Spleen (tissue), 11 donors: ENCODE measurements at regions not wholly inside any gene's neighbourhood (a gene's known extent, or its start where the extent isn't known, plus 50 kb on each side); places are given as distances from the start of the nearest gene placed in this dataset.
"Not testable (repeated sequence)": the region's sequence is repeated elsewhere in the genome, so short reads cannot be mapped to it uniquely, and the experiment has no call there.

Experiments used
- DNase-seq: peaks from one replicate; pipeline ENCODE4 v3.0.0-alpha.2; 2020
- H3K27ac ChIP-seq, 8 donors: fragments of 200-600 bp; sonication (generic) in 7 of 8; 1 replicate in 4 of 8; 2 replicates in 4 of 8; pipeline versions ENCODE4 v1.5.0 to v1.8.0; 2016 to 2021; ENCODE audit warnings: inconsistent platforms in 4 of 8, mild to moderate bottlenecking in 4 of 8, moderate library complexity in 1 of 8
- H3K27me3 ChIP-seq, 7 donors: fragments of 200-600 bp; sonication (generic) in 6 of 7; replicated peaks in 1 of 7; 1 replicate in 4 of 7; 2 replicates in 3 of 7; pipeline versions ENCODE4 v1.5.0 to v1.8.0; 2016 to 2021; ENCODE audit warnings: inconsistent platforms in 3 of 7, mild to moderate bottlenecking in 1 of 7
- H3K36me3 ChIP-seq, 6 donors: fragments of 200-600 bp; sonication (generic) in 5 of 6; 1 replicate in 4 of 6; 2 replicates in 2 of 6; pipeline versions ENCODE4 v1.5.0 to v1.8.0; 2016 to 2021; ENCODE audit warnings: inconsistent platforms in 2 of 6
- H3K4me1 ChIP-seq, 6 donors: fragments of 200-600 bp; sonication (generic) in 5 of 6; 1 replicate in 3 of 6; 2 replicates in 3 of 6; pipeline versions ENCODE4 v1.5.0 to v1.8.0; 2016 to 2021; ENCODE audit warnings: inconsistent platforms in 3 of 6
- H3K4me3 ChIP-seq, 8 donors: fragments of 200-600 bp; sonication (generic) in 7 of 8; 1 replicate in 4 of 8; 2 replicates in 4 of 8; pipeline versions ENCODE4 v1.5.0 to v1.8.0; 2016 to 2021; ENCODE audit warnings: inconsistent platforms in 4 of 8, mild to moderate bottlenecking in 4 of 8, moderate library complexity in 2 of 8
- H3K9me3 ChIP-seq, 8 donors: fragments of 200-600 bp; sonication (generic) in 7 of 8; 1 replicate in 4 of 8; 2 replicates in 4 of 8; pipeline versions ENCODE4 v1.5.0 to v1.8.0; 2016 to 2021; ENCODE audit warnings: inconsistent platforms in 4 of 8
- CTCF ChIP-seq, 11 experiments: fragments of 200-600 bp in 7 of 11; fragments of 450-650 bp in 4 of 11; sonication (generic) in 4 of 11; IDR thresholded peaks in 8 of 11; conservative IDR thresholded peaks in 3 of 11; 1 replicate in 7 of 11; 2 replicates in 4 of 11; pipeline versions ENCODE4 v1.4.0 to v1.8.0; 2016 to 2021; ENCODE audit warnings: antibody characterized with exemption in 11 of 11, inconsistent platforms in 4 of 11, mild to moderate bottlenecking in 1 of 11
- POLR2A ChIP-seq, 3 donors: fragments of 450-650 bp; IDR thresholded peaks; one replicate each; pipeline ENCODE4 v1.5.1; 2017; ENCODE audit warnings: antibody characterized with exemption in 3 of 3, mild to moderate bottlenecking in 1 of 3
- POLR2AphosphoS5 ChIP-seq, 3 donors: sonication (generic); formaldehyde crosslinking; IDR thresholded peaks; one replicate each; pipeline ENCODE4 v1.5.1; 2017; ENCODE audit warnings: antibody characterized with exemption in 3 of 3
- WGBS, 5 donors: extraction: QIAGEN DNeasy Blood & Tissue Kit in 3 of 5; methylation state at CpG; one replicate each; pipeline versions ENCODE4 v1.1.5 to v1.1.7; 2013 to 2018; 5-methylcytosine and 5-hydroxymethylcytosine counted together
- intact Hi-C: fragments of 100-400 bp; cut with DNase I; formaldehyde crosslinking; loops from one replicate; pipeline ENCODE4 v1.15.0; 2023; ENCODE audit warnings: low total_unique reads
- donor health status: healthy with polysubstance abuse.
- donor health status: DM: no; HTN: no; CAD: no; lungs with moderate emphysema.
- donor health status: DM: no; HTN: no; CAD: no.
- donor health status: Bipolar disorder and iron deficiency.
- donor health status: healthy.
- donor health status: DM: no; HTN: no; CAD: no.
- donor health status: DM: yes; HTN: yes; CAD: no.

GRCh38 chr13:21913010-21913409 lies 242.1 kb downstream of the FGF9 start:
- Histone ChIP-seq H3K36me3 (no peaks in the 10 kb centered on the region), H3K27ac (no peak overlapping the region), H3K9me3 (no peaks in the 10 kb centered on the region), H3K4me1 (no peaks in the 10 kb centered on the region), H3K4me3 (no peak overlapping the region), H3K27me3 (peaks cover 0 to 3% (median 0%) of the 10 kb centered on the region in 7 donors)
- intact Hi-C loops: no loop called here
- no peak for DNase-seq
- TF ChIP-seq CTCF (IDR thresholded peaks at IDR 0.05 in 8 of 11, conservative IDR thresholded peaks at IDR 0.05 in 3 of 11) (no peak), POLR2A (IDR thresholded peaks at IDR 0.05) (no peak), POLR2AphosphoS5 (IDR thresholded peaks at IDR 0.05) (no peak)
- 59 to 74% (median 66%) methylated on average over 8 of the region's 8 CpGs for whole genome bisulfite sequencing, 5 donors

GRCh38 chr13:21917086-21918015 lies 246.5 kb downstream of the FGF9 start:
- Histone ChIP-seq H3K27ac (no peak overlapping the region), H3K27me3 (peaks cover 0 to 3% (median 0%) of the 10 kb centered on the region in 7 donors), H3K4me1 (no peaks in the 10 kb centered on the region), H3K9me3 (peaks cover 0 to 7% (median 0%) of the 10 kb centered on the region in 8 donors), H3K4me3 (no peak overlapping the region), H3K36me3 (no peaks in the 10 kb centered on the region)
- intact Hi-C loops: no loop called here
- TF ChIP-seq POLR2A (IDR thresholded peaks at IDR 0.05): no peak
- no peak for TF ChIP-seq CTCF (IDR thresholded peaks at IDR 0.05 in 8 of 11, conservative IDR thresholded peaks at IDR 0.05 in 3 of 11)
- no peak for TF ChIP-seq POLR2AphosphoS5 (IDR thresholded peaks at IDR 0.05)
- WGBS, 5 donors: 68 to 80% (median 77%) methylated on average over 10 of the region's 10 CpGs
- DNase-seq: no peak

GRCh38 chr13:21920802-21921201 lies 249.9 kb downstream of the FGF9 start:
- H3K4me3 ChIP-seq, H3K27ac ChIP-seq, DNase-seq, H3K36me3 ChIP-seq, H3K9me3 ChIP-seq, H3K27me3 ChIP-seq, intact Hi-C loops, H3K4me1 ChIP-seq: not testable (repeated sequence)
- WGBS, 5 donors: 84 to 93% (median 90%) methylated on average over 10 to 31 of the region's 31 CpGs

- peaks cover 0 to 7% (median 0%) of the 10 kb centered on the region in 8 donors for H3K9me3 ChIP-seq
- no peak for TF ChIP-seq CTCF (IDR thresholded peaks at IDR 0.05 in 8 of 11, conservative IDR thresholded peaks at IDR 0.05 in 3 of 11)
- TF ChIP-seq POLR2A (IDR thresholded peaks at IDR 0.05): no peak
- no peak for TF ChIP-seq POLR2AphosphoS5 (IDR thresholded peaks at IDR 0.05)
- no peak for DNase-seq
- no peaks in the 10 kb centered on the region for H3K27me3 ChIP-seq
- WGBS, 5 donors: 76 to 93% (median 85%) methylated on average over 6 of the region's 6 CpGs
- intact Hi-C loops: no loop called here
- no peaks in the 10 kb centered on the region for H3K4me1 ChIP-seq
- no peak overlapping the region for H3K27ac ChIP-seq
- no peaks in the 10 kb centered on the region for H3K36me3 ChIP-seq
- no peak overlapping the region for H3K4me3 ChIP-seq
Measured at GRCh38 chr13:21924958-21925357, 254.1 kb downstream of the FGF9 start.
